ENCODE measurements at regions not wholly inside any gene's neighbourhood (a gene's known extent, or its start where the extent isn't known, plus 50 kb on each side); places are given as distances from the start of the nearest gene placed in this dataset.

- DNase-seq: no peak
These were observed 182.4 kb upstream of the MC4R start for GRCh38 chr18:60554967-60555366.

DNA sequence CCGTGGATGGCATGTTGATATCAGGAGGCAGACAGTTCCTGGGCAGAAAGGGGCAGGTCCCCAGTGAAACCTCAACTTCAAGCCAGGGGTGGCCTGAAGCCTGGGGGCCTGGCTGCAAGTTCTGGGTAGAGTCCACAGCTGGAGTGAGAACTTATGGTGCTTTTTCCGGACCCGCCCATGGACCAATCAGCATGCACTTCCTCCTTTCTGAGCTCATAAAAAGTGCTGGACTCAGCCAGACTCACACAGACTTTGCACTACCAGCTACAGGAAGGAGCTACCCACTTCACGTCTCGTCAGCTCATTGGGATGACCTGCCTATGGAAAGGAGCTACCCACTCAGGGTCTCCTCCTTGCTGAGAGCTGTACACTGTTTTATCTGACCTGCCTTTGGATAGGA is 183.1 kb upstream of the MC4R start:
- DNase-seq: no peak

- DNase-seq: no peak
These were observed 183.8 kb upstream of the MC4R start for GRCh38 chr18:60556326-60556725.

DNA sequence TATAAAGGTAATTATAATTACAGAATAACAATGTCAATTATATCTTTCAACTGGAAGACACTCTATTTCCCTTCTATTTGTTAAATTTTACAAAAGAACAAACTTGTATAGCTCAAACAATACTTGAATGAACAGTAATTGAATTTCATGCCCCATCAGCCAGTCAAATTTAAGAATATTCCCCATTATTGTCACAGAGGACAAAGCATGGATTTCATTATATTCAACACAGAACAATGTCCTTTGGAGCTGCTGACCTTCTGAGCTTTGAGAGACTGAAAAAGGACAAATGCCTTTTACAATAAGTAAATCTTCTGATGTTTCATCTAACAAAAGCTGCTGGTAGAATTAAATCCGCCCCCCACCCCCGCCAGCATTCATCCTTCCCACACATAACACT is 187.5 kb upstream of the MC4R start:
- no peak for DNase-seq

GRCh38 chr18:60563082-60563481 is 190.5 kb upstream of the MC4R start:
- DNase-seq: no peak

DNA sequence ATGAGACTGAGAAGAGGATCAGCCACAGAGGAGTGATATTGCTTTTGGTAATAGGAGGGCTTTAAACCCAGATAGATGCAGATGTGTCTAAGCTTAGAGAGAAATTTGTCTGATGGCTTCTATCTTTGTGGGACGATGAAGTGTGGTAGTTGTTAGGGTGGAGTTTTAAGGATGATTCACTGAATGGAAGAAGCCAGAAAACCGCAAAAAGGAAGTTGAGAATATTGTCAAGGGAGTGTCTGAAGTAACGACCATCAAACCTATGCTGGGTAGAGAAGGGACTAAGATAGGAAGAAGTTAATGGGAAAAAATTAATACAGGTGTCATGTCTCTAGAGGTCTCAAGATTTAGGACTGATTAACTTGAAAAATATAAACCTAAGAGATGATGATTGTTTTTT is 195.6 kb upstream of the MC4R start:
- no peak for DNase-seq

- no peak for DNase-seq
These were observed 197.6 kb upstream of the MC4R start for GRCh38 chr18:60570172-60570571.

DNA sequence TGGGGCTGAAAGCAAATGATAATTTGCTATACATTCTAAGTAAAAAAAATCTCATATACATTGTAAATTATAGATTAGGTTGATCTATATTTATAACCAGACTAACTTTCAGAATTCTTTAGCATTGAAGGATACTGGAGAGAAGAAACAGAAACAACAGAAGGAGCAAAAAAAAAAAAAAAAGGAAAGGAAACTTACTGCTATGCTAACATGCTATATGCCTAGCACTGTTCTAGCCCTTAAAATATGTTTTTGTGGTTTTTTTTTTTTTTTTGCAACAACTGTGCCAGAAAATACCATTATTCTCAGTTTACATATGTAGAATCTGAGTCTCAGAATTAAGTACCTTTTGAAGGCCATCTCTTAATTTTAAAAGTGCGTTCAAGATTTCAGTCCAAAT is 204.9 kb upstream of the MC4R start:
- no peak for DNase-seq

- no peak for DNase-seq
These were observed 213.1 kb upstream of the MC4R start for GRCh38 chr18:60585670-60586069.

DNA sequence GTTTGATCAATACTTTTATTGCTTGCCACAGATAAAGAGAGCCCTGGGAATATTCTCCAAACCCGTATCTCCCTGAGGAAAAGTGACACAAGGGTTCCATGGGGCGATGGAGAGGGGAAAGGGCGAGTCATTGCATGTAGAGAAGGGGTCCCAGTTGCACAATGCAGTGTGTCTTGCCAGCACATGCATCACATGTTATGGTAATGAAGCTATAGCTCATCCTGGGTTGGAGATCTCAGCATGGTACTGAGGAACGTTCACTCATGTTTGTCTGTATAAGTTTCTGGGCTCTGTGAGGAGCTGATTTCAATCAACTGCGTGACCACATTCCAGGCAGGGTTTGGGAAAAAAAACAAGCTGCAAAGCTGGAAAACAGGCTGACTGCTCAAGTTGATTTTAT is 220.7 kb upstream of the MC4R start:
- DNase-seq: no peak

- no peak for DNase-seq
These were observed 224.4 kb upstream of the MC4R start for GRCh38 chr18:60596928-60597327.

GRCh38 chr18:60599267-60599666 is 226.7 kb upstream of the MC4R start:
- DNase-seq: no peak

DNA sequence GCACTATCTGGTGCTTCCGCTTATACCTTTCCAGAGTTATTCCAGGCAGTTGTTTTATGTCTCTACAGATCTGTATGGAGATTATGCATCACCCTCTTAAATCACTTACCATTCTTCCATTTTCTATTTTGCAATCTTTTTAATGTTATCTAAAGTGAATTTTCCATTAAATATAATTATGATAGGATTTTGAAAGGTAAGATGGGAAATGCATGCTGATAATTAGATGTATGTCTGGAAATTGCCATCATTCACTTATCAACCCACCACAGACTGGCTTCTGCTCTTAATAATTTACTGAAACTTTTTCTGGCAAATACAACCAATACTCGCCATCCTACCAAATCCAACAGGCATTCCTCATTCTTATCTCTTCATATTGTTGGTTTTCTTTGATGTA is 227.4 kb upstream of the MC4R start:
- DNase-seq: no peak

DNA sequence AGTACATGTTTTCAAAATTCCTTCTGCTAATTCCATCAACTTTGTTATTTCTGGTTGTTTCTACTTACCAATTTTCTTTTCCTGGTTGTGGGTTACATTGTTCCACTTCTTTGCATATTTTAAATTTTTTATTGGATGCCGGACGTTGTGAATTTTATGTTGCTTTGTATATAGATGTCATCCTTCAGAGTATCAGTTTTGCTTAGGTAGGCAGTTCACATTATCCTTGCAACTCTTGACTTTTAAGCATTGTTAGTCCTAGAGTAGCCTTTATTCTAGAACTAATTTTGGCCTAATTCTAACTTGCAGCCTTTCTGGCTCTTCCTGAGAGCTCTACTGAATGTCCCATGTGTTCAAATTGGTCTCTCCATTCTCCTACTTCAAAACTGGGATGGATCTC is 228.7 kb upstream of the MC4R start:
- DNase-seq: no peak

GRCh38 chr18:60623331-60623730 is 250.8 kb upstream of the MC4R start:
- no peak for DNase-seq

GRCh38 chr18:60624207-60624606 is 251.6 kb upstream of the MC4R start:
- no peak for DNase-seq

- no peak for DNase-seq
These were observed 267.3 kb upstream of the MC4R start for GRCh38 chr18:60639836-60640235.

DNA sequence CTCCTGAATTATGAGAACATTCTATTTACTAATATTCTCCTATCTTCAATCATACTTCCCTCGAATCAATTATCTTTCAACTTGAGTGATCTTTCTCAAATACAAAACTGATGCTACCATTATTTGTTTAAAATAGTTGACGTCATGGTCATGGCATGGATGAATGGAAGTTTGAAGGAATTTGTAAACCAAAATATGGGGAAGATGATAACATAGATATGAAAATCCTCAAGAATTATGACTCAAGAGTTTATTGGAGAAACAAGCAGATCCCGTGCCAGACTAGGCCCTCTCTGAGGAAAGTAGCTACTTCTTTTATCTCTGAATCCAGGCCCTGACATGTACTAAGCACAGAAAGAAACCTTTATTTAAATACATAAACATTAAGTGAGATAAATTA is 270.4 kb upstream of the MC4R start:
- no peak for DNase-seq

DNA sequence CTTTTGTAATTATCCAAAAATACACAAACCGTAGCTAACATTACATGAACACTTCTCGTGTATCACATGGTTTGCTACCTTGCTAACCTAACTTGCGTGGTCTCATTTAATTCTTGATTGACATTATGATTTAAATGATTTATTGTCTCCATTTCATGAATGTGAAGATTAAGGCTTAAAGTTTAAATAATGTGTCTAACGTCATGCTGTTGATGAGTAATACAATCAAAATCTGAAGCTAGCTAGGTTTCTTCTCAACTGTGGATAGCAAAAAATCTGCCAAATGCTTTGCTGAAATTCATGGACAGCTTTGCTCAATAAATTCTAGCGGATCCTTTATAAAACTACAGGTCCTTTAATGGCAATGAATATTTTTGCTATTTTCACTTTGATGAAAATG is 274.1 kb upstream of the MC4R start:
- DNase-seq: no peak

- no peak for DNase-seq
These were observed 276.5 kb upstream of the MC4R start for GRCh38 chr18:60649107-60649506.

DNA sequence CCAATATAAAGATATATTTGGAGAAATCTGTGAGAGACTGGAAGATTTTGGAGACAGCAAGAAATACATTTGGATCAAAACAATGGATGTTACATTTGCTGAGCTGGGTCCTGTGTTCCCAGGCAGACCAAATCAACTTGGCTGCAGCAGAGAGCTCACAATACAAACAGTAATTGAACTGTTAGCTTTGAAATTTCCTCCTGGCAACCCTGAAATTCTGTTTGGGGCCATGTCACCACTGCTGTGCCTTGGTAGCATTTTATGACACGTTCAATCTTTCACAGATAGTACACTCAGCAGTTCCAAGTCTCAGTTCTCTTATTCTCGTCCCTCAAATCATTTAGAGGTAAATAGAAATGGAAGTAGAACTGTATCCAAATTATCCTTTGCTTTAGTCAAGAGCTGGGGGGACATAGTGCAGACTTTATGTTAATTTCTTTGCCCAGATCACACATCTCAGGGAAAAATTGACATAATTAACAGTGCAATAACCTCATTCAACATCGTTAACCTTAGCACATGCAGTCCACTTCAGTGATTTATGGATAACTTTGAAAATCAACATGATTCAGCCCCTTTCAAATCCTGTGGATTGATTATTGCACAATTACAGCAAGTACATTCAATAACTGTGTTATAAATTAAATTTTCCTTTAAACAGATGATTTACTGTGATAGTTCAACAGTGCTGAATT is 277.4 kb upstream of the MC4R start:
- no peak for DNase-seq

DNA sequence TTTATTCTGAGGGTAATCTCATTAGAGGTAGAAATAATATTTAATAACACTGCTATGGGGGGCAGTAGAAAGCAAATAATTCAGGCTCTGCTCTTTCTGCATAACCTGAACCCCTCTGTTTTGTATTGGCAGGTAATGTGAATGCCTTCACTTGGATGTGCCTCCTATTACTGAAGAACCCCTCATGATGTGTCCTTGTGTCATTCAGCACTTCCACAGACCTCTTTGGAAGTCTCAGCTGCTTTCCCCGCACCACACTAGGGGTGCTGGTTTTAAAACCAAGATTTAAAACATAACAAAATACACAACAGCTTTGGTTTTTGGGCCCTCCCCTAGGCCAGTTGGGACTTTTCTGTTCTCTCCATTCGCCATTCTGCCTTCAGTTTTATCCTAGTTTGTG is 281.7 kb upstream of the MC4R start:
- DNase-seq: no peak

DNA sequence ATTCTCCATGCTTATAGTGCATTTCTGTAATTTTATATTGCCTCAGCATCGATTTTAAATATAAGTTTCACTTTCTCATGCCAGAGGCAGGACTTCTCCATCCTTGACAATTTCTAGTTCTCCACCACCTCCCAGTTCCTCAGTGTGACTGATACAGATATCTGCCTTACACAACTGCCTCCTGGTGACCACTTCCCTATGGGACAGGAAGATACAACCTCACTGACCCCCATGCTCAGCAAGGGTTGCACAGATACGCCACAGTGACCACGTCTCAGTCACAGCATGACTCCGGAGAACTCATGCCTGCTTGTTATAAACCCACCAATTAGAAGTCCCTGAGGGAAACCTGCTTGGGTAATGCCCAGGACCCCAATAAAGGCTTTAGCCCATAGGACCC is 284.0 kb upstream of the MC4R start:
- no peak for DNase-seq

- no peak for DNase-seq
These were observed 289.9 kb upstream of the MC4R start for GRCh38 chr18:60662491-60662890.

All from renal pelvis (tissue), 1 donor.